ENCODE measurements at regions not wholly inside any gene's neighbourhood (a gene's known extent, or its start where the extent isn't known, plus 50 kb on each side); places are given as distances from the start of the nearest gene placed in this dataset.

- TF ChIP-seq ZBTB33 (IDR thresholded peaks at IDR 0.05; ENCODE audit: borderline replicate concordance, low read depth) (no peak), RAD21 (IDR thresholded peaks at IDR 0.05; ENCODE audit: low read length) (no peak), EP300 (IDR thresholded peaks at IDR 0.05; ENCODE audit: borderline replicate concordance in 1 of 2, low read depth in 1 of 2, low read length in 1 of 2) (no peak), RCOR1 (IDR thresholded peaks at IDR 0.05; ENCODE audit: low read length) (no peak)
Observed at GRCh38 chr6:93580446-93580845, 161.1 kb upstream of the EPHA7 start (continued).

- H3K27ac ChIP-seq (ENCODE audit: low read depth in 2 of 2, low read length in 1 of 2), result no peak overlapping the region
- WGBS (ENCODE audit: low lambda C conversion rate), result 19% methylated on average over 3 of the region's 3 CpGs
Observed at GRCh38 chr6:93575495-93576267, 156.3 kb upstream of the EPHA7 start.

More at GRCh38 chr6:93575495-93576267, 156.3 kb upstream of the EPHA7 start:
- DNase-seq, result no peak
- Histone ChIP-seq H4K20me1 (ENCODE audit: insufficient read depth) (no peaks in the 10 kb centered on the region), H3K4me3 (ENCODE audit: low read depth in 2 of 2, low read length in 1 of 2) (no peak overlapping the region), H2AFZ (ENCODE audit: low read depth) (no peak overlapping the region), H3K9ac (no peak overlapping the region), H3K36me3 (replicated peaks in 1 of 2; ENCODE audit: control insufficient read depth in 1 of 2, insufficient read depth in 2 of 2, low read length in 1 of 2) (no peaks in the 10 kb centered on the region), H3K4me2 (no peak overlapping the region), H3F3A (replicated peaks; ENCODE audit: insufficient read depth) (no peaks in the 10 kb centered on the region), H3K9me3 (no peaks in the 10 kb centered on the region), H3K4me1 (ENCODE audit: control insufficient read depth in 1 of 2, insufficient read depth in 2 of 2, low read depth in 1 of 2, low read length in 1 of 2) (no peaks in the 10 kb centered on the region), H3K27me3 (ENCODE audit: insufficient read depth) (no peaks in the 10 kb centered on the region), H3K79me2 (ENCODE audit: insufficient read depth) (no peaks in the 10 kb centered on the region), H3K9me2 (no peaks in the 10 kb centered on the region)
- POLR2A ChIA-PET, result no interaction called here
- CTCF ChIA-PET, result no interaction called here
- no peak for TF ChIP-seq FOSL2 (IDR thresholded peaks at IDR 0.05; ENCODE audit: borderline replicate concordance, low read depth)
- TF ChIP-seq POLR2AphosphoS5 (IDR thresholded peaks at IDR 0.05; ENCODE audit: low read depth, low read length), result no peak
- no peak for TF ChIP-seq MAX (IDR thresholded peaks at IDR 0.05; ENCODE audit: low read depth)
- TF ChIP-seq, protein P1, sequence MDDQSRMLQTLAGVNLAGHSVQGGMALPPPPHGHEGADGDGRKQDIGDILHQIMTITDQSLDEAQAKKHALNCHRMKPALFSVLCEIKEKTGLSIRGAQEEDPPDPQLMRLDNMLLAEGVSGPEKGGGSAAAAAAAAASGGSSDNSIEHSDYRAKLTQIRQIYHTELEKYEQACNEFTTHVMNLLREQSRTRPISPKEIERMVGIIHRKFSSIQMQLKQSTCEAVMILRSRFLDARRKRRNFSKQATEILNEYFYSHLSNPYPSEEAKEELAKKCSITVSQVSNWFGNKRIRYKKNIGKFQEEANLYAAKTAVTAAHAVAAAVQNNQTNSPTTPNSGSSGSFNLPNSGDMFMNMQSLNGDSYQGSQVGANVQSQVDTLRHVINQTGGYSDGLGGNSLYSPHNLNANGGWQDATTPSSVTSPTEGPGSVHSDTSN (IDR thresholded peaks at IDR 0.05), result no peak
- no peak for TF ChIP-seq TEAD4 (IDR thresholded peaks at IDR 0.05; ENCODE audit: borderline replicate concordance, insufficient read depth)
- TF ChIP-seq RAD21 (IDR thresholded peaks at IDR 0.05; ENCODE audit: low read length), result no peak
- no peak for TF ChIP-seq EZH2phosphoT487 (IDR thresholded peaks at IDR 0.05; ENCODE audit: borderline replicate concordance, low read depth)
- no peak for TF ChIP-seq ELF1 (IDR thresholded peaks at IDR 0.05)
- no peak for TF ChIP-seq MXI1 (IDR thresholded peaks at IDR 0.05; ENCODE audit: low read depth, low read length)
- TF ChIP-seq TAF1 (IDR thresholded peaks at IDR 0.05; ENCODE audit: borderline replicate concordance, low read depth, low read length), result no peak
- no peak for TF ChIP-seq TCF12 (IDR thresholded peaks at IDR 0.05)
- TF ChIP-seq USF1 (IDR thresholded peaks at IDR 0.05; ENCODE audit: borderline replicate concordance, low read depth), result no peak
- TF ChIP-seq SMC3 (IDR thresholded peaks at IDR 0.05; ENCODE audit: low read depth, low read length), result no peak
- no peak for TF ChIP-seq NFIC (IDR thresholded peaks at IDR 0.05; ENCODE audit: borderline replicate concordance)
- no peak for TF ChIP-seq JUND (IDR thresholded peaks at IDR 0.05)
- no peak for TF ChIP-seq FOXM1 (IDR thresholded peaks at IDR 0.05; ENCODE audit: low read depth)

Data from SK-N-SH (cell line).